ENCODE measurements at regions not wholly inside any gene's neighbourhood (a gene's known extent, or its start where the extent isn't known, plus 50 kb on each side); places are given as distances from the start of the nearest gene placed in this dataset.

- intact Hi-C loops (cut with micrococcal nuclease; ENCODE audit: unreplicated experiment), result no loop called here
- no peaks in the 10 kb centered on the region for H3K4me1 ChIP-seq
- H3K4me3 Mint-ChIP-seq (ENCODE audit: unreplicated experiment), result no peak overlapping the region
- no peaks in the 10 kb centered on the region for H3K9me3 ChIP-seq
- no TSS peak for BruUV-seq (replicated peaks)
- ChIA-PET POLR2A (no interaction called here), CTCF (no interaction called here)
- H3K36me3 Mint-ChIP-seq (ENCODE audit: insufficient read depth, unreplicated experiment), result no peaks in the 10 kb centered on the region
- no peaks in the 10 kb centered on the region for H3K36me3 ChIP-seq (ENCODE audit: control insufficient read depth, insufficient read depth, low read length)
- DNase-seq, result no peak
- H3K27me3 Mint-ChIP-seq (ENCODE audit: insufficient read depth, unreplicated experiment), result peaks cover 8% of the 10 kb centered on the region
- no peak for TF ChIP-seq CTCF (IDR thresholded peaks at IDR 0.05; ENCODE audit: insufficient read depth in 1 of 2, low read depth in 1 of 2, low read length in 1 of 2, severe bottlenecking in 1 of 2, unreplicated experiment in 1 of 2)
- no peak overlapping the region for H3K4me3 ChIP-seq (ENCODE audit: low read depth, low read length)
- H3K27ac Mint-ChIP-seq (ENCODE audit: unreplicated experiment), result no peak overlapping the region
- H3K27me3 ChIP-seq (replicated peaks; ENCODE audit: control insufficient read depth, insufficient read depth, low read length), result no peaks in the 10 kb centered on the region; the same call in 1 of the 2 replicates
- H3K4me1 Mint-ChIP-seq (ENCODE audit: low read depth, unreplicated experiment), result no peaks in the 10 kb centered on the region
- no peaks in the 10 kb centered on the region for H3K9me3 Mint-ChIP-seq (ENCODE audit: unreplicated experiment)
Observed at GRCh38 chr5:57581772-57582171, 99.2 kb upstream of the ACTBL2 start.

- peaks cover 8% of the 10 kb centered on the region for H3K27me3 Mint-ChIP-seq (ENCODE audit: insufficient read depth, unreplicated experiment)
- Histone ChIP-seq H3K36me3 (ENCODE audit: control insufficient read depth, insufficient read depth, low read length) (no peaks in the 10 kb centered on the region), H3K27me3 (replicated peaks; ENCODE audit: control insufficient read depth, insufficient read depth, low read length) (no peaks in the 10 kb centered on the region; the same call in none of the 2 replicates), H3K9me3 (no peaks in the 10 kb centered on the region), H3K4me1 (no peaks in the 10 kb centered on the region), H3K4me3 (ENCODE audit: low read depth, low read length) (no peak overlapping the region)
- DNase-seq, result no peak
- no peaks in the 10 kb centered on the region for H3K4me1 Mint-ChIP-seq (ENCODE audit: low read depth, unreplicated experiment)
- no peaks in the 10 kb centered on the region for H3K9me3 Mint-ChIP-seq (ENCODE audit: unreplicated experiment)
- no TSS peak for BruUV-seq (replicated peaks)
- no peaks in the 10 kb centered on the region for H3K36me3 Mint-ChIP-seq (ENCODE audit: insufficient read depth, unreplicated experiment)
- no peak overlapping the region for H3K27ac Mint-ChIP-seq (ENCODE audit: unreplicated experiment)
- no peak overlapping the region for H3K4me3 Mint-ChIP-seq (ENCODE audit: unreplicated experiment)
- no peak for TF ChIP-seq CTCF (IDR thresholded peaks at IDR 0.05; ENCODE audit: insufficient read depth in 1 of 2, low read depth in 1 of 2, low read length in 1 of 2, severe bottlenecking in 1 of 2, unreplicated experiment in 1 of 2)
- ChIA-PET POLR2A (no interaction called here), CTCF (no interaction called here)
- intact Hi-C loops (cut with micrococcal nuclease; ENCODE audit: unreplicated experiment), result no loop called here
Observed at GRCh38 chr5:57581222-57581621, 98.6 kb upstream of the ACTBL2 start.

- Mint-ChIP-seq H3K27ac (ENCODE audit: unreplicated experiment) (no peak overlapping the region), H3K4me1 (ENCODE audit: low read depth, unreplicated experiment) (no peaks in the 10 kb centered on the region)
- POLR2A ChIA-PET, result no interaction called here
Observed at GRCh38 chr5:57577432-57578175, 95.0 kb upstream of the ACTBL2 start.

More at GRCh38 chr5:57577432-57578175, 95.0 kb upstream of the ACTBL2 start:
- Mint-ChIP-seq H3K4me3 (ENCODE audit: unreplicated experiment) (no peak overlapping the region), H3K27me3 (ENCODE audit: insufficient read depth, unreplicated experiment) (peaks cover 5% of the 10 kb centered on the region), H3K36me3 (ENCODE audit: insufficient read depth, unreplicated experiment) (no peaks in the 10 kb centered on the region), H3K9me3 (ENCODE audit: unreplicated experiment) (no peaks in the 10 kb centered on the region)
- no peak for DNase-seq
- no TSS peak for BruUV-seq (replicated peaks)
- TF ChIP-seq CTCF (IDR thresholded peaks at IDR 0.05; ENCODE audit: insufficient read depth in 1 of 2, low read depth in 1 of 2, low read length in 1 of 2, severe bottlenecking in 1 of 2, unreplicated experiment in 1 of 2), result no peak
- no peaks in the 10 kb centered on the region; the same call in none of the 2 replicates for H3K27me3 ChIP-seq (replicated peaks; ENCODE audit: control insufficient read depth, insufficient read depth, low read length)
- H3K9me3 ChIP-seq, result no peaks in the 10 kb centered on the region
- H3K36me3 ChIP-seq (ENCODE audit: control insufficient read depth, insufficient read depth, low read length), result no peaks in the 10 kb centered on the region
- CTCF ChIA-PET, result interaction anchor here (0.6 kb wide), 1 partner anchor 195 kb away, joined by 3 read pairs; no protein-coding TSS in a partner anchor
- H3K4me1 ChIP-seq, result no peaks in the 10 kb centered on the region
- intact Hi-C loops (cut with micrococcal nuclease; ENCODE audit: unreplicated experiment), result no loop called here
- H3K4me3 ChIP-seq (ENCODE audit: low read depth, low read length), result no peak overlapping the region
